Stimulated activated naive CD4-positive, alpha-beta T cell treated with Interleukin-2 at 50 U/mL for 16 hours (primary cell): ENCODE measurements at regions not wholly inside any gene's neighbourhood (a gene's known extent, or its start where the extent isn't known, plus 50 kb on each side); places are given as distances from the start of the nearest gene placed in this dataset.
"Not testable (repeated sequence)": the region's sequence is repeated elsewhere in the genome, so short reads cannot be mapped to it uniquely, and the experiment has no call there.

Source experiments
- DNase-seq: peaks from one replicate; lab custom pipeline; 2025; lab: John Stamatoyannopoulos, UW

GRCh38 chr17:5952518-5952917, 117.7 kb upstream of the WSCD1 start:
- DNase-seq, result no peak

GRCh38 chr17:5955764-5956163, 114.4 kb upstream of the WSCD1 start:
- no peak for DNase-seq

GRCh38 chr17:5958850-5959249, 111.3 kb upstream of the WSCD1 start:
- no peak for DNase-seq

- DNase-seq, result no peak
Measured at GRCh38 chr17:5962371-5962770, 107.8 kb upstream of the WSCD1 start.

GRCh38 chr17:5971969-5972368, 98.2 kb upstream of the WSCD1 start:
- DNase-seq, result no peak

DNA sequence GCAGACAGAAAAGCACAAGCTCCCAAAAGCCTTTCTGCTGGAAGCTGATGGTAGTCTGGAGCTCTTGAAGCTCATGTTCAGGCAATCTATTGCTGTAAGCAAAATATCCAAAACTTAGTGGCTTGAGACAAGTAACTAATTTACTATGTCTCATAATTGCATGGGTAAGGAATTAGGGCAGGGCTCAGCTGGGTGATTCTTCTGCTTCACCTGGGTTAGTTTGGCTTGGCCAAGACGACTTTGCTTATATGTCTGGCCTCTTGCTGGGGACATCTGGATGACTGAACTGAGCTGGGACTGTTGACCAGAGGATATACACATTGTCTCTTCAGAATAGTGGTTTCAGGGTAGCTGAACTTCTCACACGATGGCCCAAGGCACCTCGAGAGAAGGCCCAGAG, 96.8 kb upstream of the WSCD1 start:
- DNase-seq, result no peak

DNA sequence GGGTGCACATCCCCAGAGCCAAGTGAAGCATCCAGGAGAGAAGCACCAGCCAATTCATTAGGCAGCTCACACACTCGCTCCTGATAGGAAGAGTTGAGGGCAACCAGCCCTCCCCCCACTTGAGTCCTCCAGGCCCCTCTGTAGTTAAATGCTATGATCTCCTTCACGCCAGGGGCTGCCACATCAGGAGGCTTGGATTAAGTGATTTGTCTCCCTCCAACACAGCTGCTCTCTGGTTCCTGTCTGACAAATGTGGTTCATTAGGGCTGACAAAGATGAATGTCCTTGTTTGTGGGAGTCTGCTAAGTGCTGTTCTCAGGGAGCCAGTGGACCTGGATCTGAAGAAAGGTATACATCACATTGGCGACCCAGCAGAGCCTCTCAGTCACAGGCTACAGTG, 94.5 kb upstream of the WSCD1 start:
- DNase-seq, result no peak

GRCh38 chr17:5976251-5976650, 93.9 kb upstream of the WSCD1 start:
- no peak for DNase-seq

- no peak for DNase-seq
Measured at GRCh38 chr17:5978496-5978895, 91.7 kb upstream of the WSCD1 start.

DNA sequence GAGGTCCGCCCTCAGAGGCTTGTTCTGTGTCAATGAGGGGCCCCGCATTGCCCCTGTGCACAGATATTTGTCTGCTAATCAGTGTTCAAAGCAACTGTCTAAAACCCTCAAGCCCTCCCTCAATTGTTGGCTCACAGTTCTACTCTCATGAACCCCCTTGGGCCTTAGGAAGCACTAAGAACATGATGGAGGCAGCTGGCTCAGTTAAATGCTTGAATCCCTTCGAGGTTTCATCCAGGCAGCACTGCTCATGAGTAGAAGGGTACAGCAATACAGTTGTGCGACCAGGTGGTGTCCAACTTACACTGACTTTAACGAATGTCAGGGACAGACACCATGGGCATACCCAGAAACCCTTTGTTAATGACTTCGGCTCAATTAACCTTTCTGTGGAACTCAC, 89.2 kb upstream of the WSCD1 start:
- DNase-seq, result no peak

DNA sequence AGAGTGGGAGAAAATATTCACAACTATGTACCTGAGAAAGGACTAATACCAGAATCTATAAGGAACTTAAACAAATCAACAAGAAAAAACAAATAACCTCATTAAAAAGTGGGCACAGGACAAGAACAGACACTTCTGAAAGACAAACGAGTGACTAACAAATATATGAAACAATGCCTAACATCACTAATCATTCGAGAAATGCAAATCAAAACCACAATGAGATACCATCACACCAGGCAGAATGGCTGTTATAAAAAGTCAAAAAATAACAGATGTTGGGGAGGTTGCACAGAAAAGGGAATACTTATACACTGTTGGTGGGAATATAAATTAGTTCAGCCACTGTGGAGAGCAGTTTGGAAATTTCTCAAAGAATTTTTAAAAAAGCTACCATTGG, 83.5 kb upstream of the WSCD1 start:
- DNase-seq, result no peak

DNA sequence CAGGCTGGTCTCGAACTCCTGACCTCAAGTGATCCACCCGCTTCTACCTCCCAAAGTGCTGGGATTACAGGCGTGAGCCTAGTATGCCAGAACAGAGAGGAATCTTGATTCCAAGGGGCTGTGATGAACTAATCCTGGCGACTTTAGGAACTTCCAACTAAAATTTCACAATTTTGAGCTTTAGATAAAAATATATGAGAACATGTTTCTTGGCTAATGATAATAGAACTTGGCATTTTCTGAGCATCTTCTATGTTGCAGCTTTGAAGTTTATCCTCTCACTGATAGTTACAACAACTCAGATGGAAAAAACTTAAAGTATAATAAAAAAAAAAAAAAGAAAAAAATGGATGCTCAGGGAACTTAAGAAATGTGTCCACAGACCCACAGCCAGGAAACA, 69.8 kb upstream of the WSCD1 start:
- no peak for DNase-seq

DNA sequence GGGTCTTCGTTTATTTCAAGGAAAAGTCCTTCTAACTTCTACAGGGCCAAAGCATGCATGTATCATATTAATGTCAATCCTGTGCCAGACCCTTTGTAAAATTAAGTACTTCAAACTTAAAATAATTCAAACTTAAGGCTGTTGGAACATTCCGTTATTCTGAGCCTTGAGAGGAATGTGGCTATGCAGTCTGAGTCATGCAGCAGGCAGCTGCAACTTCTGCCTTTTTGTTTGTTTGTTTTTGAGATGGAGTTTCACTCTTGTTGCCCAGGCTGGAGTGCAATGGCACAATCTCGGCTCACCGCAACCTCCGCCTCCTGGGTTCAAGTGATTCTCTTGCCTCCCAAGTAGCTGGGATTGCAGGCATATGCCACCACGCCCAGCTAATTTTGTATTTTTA, 67.0 kb upstream of the WSCD1 start:
- not testable (repeated sequence) for DNase-seq

GRCh38 chr17:6005939-6006338, 64.2 kb upstream of the WSCD1 start:
- DNase-seq, result no peak

GRCh38 chr17:6011206-6011605, 59.0 kb upstream of the WSCD1 start:
- no peak for DNase-seq

GRCh38 chr17:6018788-6019187, 51.4 kb upstream of the WSCD1 start:
- DNase-seq, result no peak

GRCh38 chr17:6019959-6020358, 50.2 kb upstream of the WSCD1 start:
- no peak for DNase-seq

GRCh38 chr17:6020376-6021010, 49.7 kb upstream of the WSCD1 start:
- no peak for DNase-seq
